ENCODE measurements at regions not wholly inside any gene's neighbourhood (a gene's known extent, or its start where the extent isn't known, plus 50 kb on each side); places are given as distances from the start of the nearest gene placed in this dataset.

GRCh38 chr4:121555315-121556107 lies 141.3 kb downstream of the ANXA5 start:
- H3K9me3 ChIP-seq (ENCODE audit: insufficient read depth, low read length), result no peaks in the 10 kb centered on the region
- no peak for DNase-seq (ENCODE audit: low read depth, low spot score)
- H3K27me3 ChIP-seq (ENCODE audit: insufficient read depth, insufficient read length), result no peaks in the 10 kb centered on the region
- H3K4me1 ChIP-seq (ENCODE audit: insufficient read depth, insufficient read length), result no peaks in the 10 kb centered on the region
- H3K4me3 ChIP-seq (ENCODE audit: insufficient read length, low read depth), result no peak overlapping the region
- no peak overlapping the region for H3K9ac ChIP-seq (ENCODE audit: insufficient read length, low read depth)
- no peaks in the 10 kb centered on the region for H3K36me3 ChIP-seq (ENCODE audit: insufficient read depth, insufficient read length, low read length)
- TF ChIP-seq SUZ12 (IDR thresholded peaks at IDR 0.05; ENCODE audit: extremely low read depth, insufficient read depth, insufficient read length) (no peak), ZNF274 (IDR thresholded peaks at IDR 0.05; ENCODE audit: low read depth, low read length) (no peak), YY1 (IDR thresholded peaks at IDR 0.05; ENCODE audit: insufficient read depth, insufficient read length) (no peak)

- H3K4me1 ChIP-seq (ENCODE audit: insufficient read depth, insufficient read length), result no peaks in the 10 kb centered on the region
- H3K4me3 ChIP-seq (ENCODE audit: insufficient read length, low read depth), result no peak overlapping the region
- no peak for DNase-seq (ENCODE audit: low read depth, low spot score)
- TF ChIP-seq SUZ12 (IDR thresholded peaks at IDR 0.05; ENCODE audit: extremely low read depth, insufficient read depth, insufficient read length) (no peak), ZNF274 (IDR thresholded peaks at IDR 0.05; ENCODE audit: low read depth, low read length) (no peak), YY1 (IDR thresholded peaks at IDR 0.05; ENCODE audit: insufficient read depth, insufficient read length) (no peak)
- no peaks in the 10 kb centered on the region for H3K9me3 ChIP-seq (ENCODE audit: insufficient read depth, low read length)
- H3K27me3 ChIP-seq (ENCODE audit: insufficient read depth, insufficient read length), result no peaks in the 10 kb centered on the region
- no peak overlapping the region for H3K9ac ChIP-seq (ENCODE audit: insufficient read length, low read depth)
- H3K36me3 ChIP-seq (ENCODE audit: insufficient read depth, insufficient read length, low read length), result no peaks in the 10 kb centered on the region
Measured at GRCh38 chr4:121554382-121554781, 142.4 kb downstream of the ANXA5 start.

- DNase-seq (ENCODE audit: low read depth, low spot score), result no peak
- H3K36me3 ChIP-seq (ENCODE audit: insufficient read depth, insufficient read length, low read length), result no peaks in the 10 kb centered on the region
- H3K4me3 ChIP-seq (ENCODE audit: insufficient read length, low read depth), result no peak overlapping the region
- no peaks in the 10 kb centered on the region for H3K27me3 ChIP-seq (ENCODE audit: insufficient read depth, insufficient read length)
- H3K4me1 ChIP-seq (ENCODE audit: insufficient read depth, insufficient read length), result no peaks in the 10 kb centered on the region
- no peak overlapping the region for H3K9ac ChIP-seq (ENCODE audit: insufficient read length, low read depth)
- H3K9me3 ChIP-seq (ENCODE audit: insufficient read depth, low read length), result no peaks in the 10 kb centered on the region
- TF ChIP-seq SUZ12 (IDR thresholded peaks at IDR 0.05; ENCODE audit: extremely low read depth, insufficient read depth, insufficient read length) (no peak), ZNF274 (IDR thresholded peaks at IDR 0.05; ENCODE audit: low read depth, low read length) (no peak), YY1 (IDR thresholded peaks at IDR 0.05; ENCODE audit: insufficient read depth, insufficient read length) (no peak)
Measured at GRCh38 chr4:121551881-121552280, 144.9 kb downstream of the ANXA5 start.

- Histone ChIP-seq H3K9ac (ENCODE audit: insufficient read length, low read depth) (no peak overlapping the region), H3K9me3 (ENCODE audit: insufficient read depth, low read length) (no peaks in the 10 kb centered on the region), H3K4me1 (ENCODE audit: insufficient read depth, insufficient read length) (no peaks in the 10 kb centered on the region), H3K36me3 (ENCODE audit: insufficient read depth, insufficient read length, low read length) (no peaks in the 10 kb centered on the region), H3K4me3 (ENCODE audit: insufficient read length, low read depth) (no peak overlapping the region), H3K27me3 (ENCODE audit: insufficient read depth, insufficient read length) (no peaks in the 10 kb centered on the region)
- DNase-seq (ENCODE audit: low read depth, low spot score), result no peak
- no peak for TF ChIP-seq SUZ12 (IDR thresholded peaks at IDR 0.05; ENCODE audit: extremely low read depth, insufficient read depth, insufficient read length)
- no peak for TF ChIP-seq ZNF274 (IDR thresholded peaks at IDR 0.05; ENCODE audit: low read depth, low read length)
- TF ChIP-seq YY1 (IDR thresholded peaks at IDR 0.05; ENCODE audit: insufficient read depth, insufficient read length), result no peak
Measured at GRCh38 chr4:121551271-121551670, 145.5 kb downstream of the ANXA5 start.

GRCh38 chr4:121541696-121542095 lies 155.1 kb downstream of the ANXA5 start:
- Histone ChIP-seq H3K27me3 (ENCODE audit: insufficient read depth, insufficient read length) (no peaks in the 10 kb centered on the region), H3K4me3 (ENCODE audit: insufficient read length, low read depth) (no peak overlapping the region), H3K9me3 (ENCODE audit: insufficient read depth, low read length) (no peaks in the 10 kb centered on the region), H3K36me3 (ENCODE audit: insufficient read depth, insufficient read length, low read length) (no peaks in the 10 kb centered on the region), H3K9ac (ENCODE audit: insufficient read length, low read depth) (no peak overlapping the region), H3K4me1 (ENCODE audit: insufficient read depth, insufficient read length) (no peaks in the 10 kb centered on the region)
- no peak for DNase-seq (ENCODE audit: low read depth, low spot score)
- TF ChIP-seq YY1 (IDR thresholded peaks at IDR 0.05; ENCODE audit: insufficient read depth, insufficient read length) (no peak), ZNF274 (IDR thresholded peaks at IDR 0.05; ENCODE audit: low read depth, low read length) (no peak), SUZ12 (IDR thresholded peaks at IDR 0.05; ENCODE audit: extremely low read depth, insufficient read depth, insufficient read length) (no peak)

- no peaks in the 10 kb centered on the region for H3K36me3 ChIP-seq (ENCODE audit: insufficient read depth, insufficient read length, low read length)
- no peak for DNase-seq (ENCODE audit: low read depth, low spot score)
- H3K4me1 ChIP-seq (ENCODE audit: insufficient read depth, insufficient read length), result no peaks in the 10 kb centered on the region
- H3K9me3 ChIP-seq (ENCODE audit: insufficient read depth, low read length), result no peaks in the 10 kb centered on the region
- TF ChIP-seq ZNF274 (IDR thresholded peaks at IDR 0.05; ENCODE audit: low read depth, low read length) (no peak), YY1 (IDR thresholded peaks at IDR 0.05; ENCODE audit: insufficient read depth, insufficient read length) (no peak), SUZ12 (IDR thresholded peaks at IDR 0.05; ENCODE audit: extremely low read depth, insufficient read depth, insufficient read length) (no peak)
- H3K9ac ChIP-seq (ENCODE audit: insufficient read length, low read depth), result no peak overlapping the region
- H3K4me3 ChIP-seq (ENCODE audit: insufficient read length, low read depth), result no peak overlapping the region
- H3K27me3 ChIP-seq (ENCODE audit: insufficient read depth, insufficient read length), result no peaks in the 10 kb centered on the region
Measured at GRCh38 chr4:121535351-121535750, 154.5 kb upstream of the QRFPR start.

- Histone ChIP-seq H3K27me3 (ENCODE audit: insufficient read depth, insufficient read length) (no peaks in the 10 kb centered on the region), H3K36me3 (ENCODE audit: insufficient read depth, insufficient read length, low read length) (no peaks in the 10 kb centered on the region), H3K9ac (ENCODE audit: insufficient read length, low read depth) (no peak overlapping the region), H3K4me3 (ENCODE audit: insufficient read length, low read depth) (no peak overlapping the region), H3K4me1 (ENCODE audit: insufficient read depth, insufficient read length) (no peaks in the 10 kb centered on the region), H3K9me3 (ENCODE audit: insufficient read depth, low read length) (no peaks in the 10 kb centered on the region)
- no peak for DNase-seq (ENCODE audit: low read depth, low spot score)
- TF ChIP-seq YY1 (IDR thresholded peaks at IDR 0.05; ENCODE audit: insufficient read depth, insufficient read length) (no peak), SUZ12 (IDR thresholded peaks at IDR 0.05; ENCODE audit: extremely low read depth, insufficient read depth, insufficient read length) (no peak), ZNF274 (IDR thresholded peaks at IDR 0.05; ENCODE audit: low read depth, low read length) (no peak)
Measured at GRCh38 chr4:121534187-121534586, 153.4 kb upstream of the QRFPR start.
